Gastroesophageal sphincter (tissue), 3 donors: ENCODE measurements at regions not wholly inside any gene's neighbourhood (a gene's known extent, or its start where the extent isn't known, plus 50 kb on each side); places are given as distances from the start of the nearest gene placed in this dataset.

Experiments
- POLR2A ChIP-seq, 2 donors: fragments of 450-650 bp; IDR thresholded peaks; one replicate each; pipeline ENCODE4 v1.6.1; 2017; ENCODE audit warnings: antibody characterized with exemption in 2 of 2, mild to moderate bottlenecking in 2 of 2, moderate library complexity in 1 of 2
- TF ChIP-seq, protein P1 (sequence below), 4 experiments: fragments of 200-600 bp in 2 of 4; fragments of 450-650 bp in 2 of 4; sonication (generic) in 1 of 4; IDR thresholded peaks; one replicate each; pipeline ENCODE4 v1.5.1; 2017 to 2019; ENCODE audit warnings: antibody characterized with exemption in 4 of 4, mild to moderate bottlenecking in 2 of 4, moderate library complexity in 2 of 4

- TF ChIP-seq, protein P1, sequence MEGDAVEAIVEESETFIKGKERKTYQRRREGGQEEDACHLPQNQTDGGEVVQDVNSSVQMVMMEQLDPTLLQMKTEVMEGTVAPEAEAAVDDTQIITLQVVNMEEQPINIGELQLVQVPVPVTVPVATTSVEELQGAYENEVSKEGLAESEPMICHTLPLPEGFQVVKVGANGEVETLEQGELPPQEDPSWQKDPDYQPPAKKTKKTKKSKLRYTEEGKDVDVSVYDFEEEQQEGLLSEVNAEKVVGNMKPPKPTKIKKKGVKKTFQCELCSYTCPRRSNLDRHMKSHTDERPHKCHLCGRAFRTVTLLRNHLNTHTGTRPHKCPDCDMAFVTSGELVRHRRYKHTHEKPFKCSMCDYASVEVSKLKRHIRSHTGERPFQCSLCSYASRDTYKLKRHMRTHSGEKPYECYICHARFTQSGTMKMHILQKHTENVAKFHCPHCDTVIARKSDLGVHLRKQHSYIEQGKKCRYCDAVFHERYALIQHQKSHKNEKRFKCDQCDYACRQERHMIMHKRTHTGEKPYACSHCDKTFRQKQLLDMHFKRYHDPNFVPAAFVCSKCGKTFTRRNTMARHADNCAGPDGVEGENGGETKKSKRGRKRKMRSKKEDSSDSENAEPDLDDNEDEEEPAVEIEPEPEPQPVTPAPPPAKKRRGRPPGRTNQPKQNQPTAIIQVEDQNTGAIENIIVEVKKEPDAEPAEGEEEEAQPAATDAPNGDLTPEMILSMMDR (IDR thresholded peaks at IDR 0.05) = no peak
- TF ChIP-seq POLR2A (IDR thresholded peaks at IDR 0.05) = no peak
These were observed 362.3 kb upstream of the CBLB start for GRCh38 chr3:106231086-106231485.
